HG03196 (cell line): ENCODE measurements at regions not wholly inside any gene's neighbourhood (a gene's known extent, or its start where the extent isn't known, plus 50 kb on each side); places are given as distances from the start of the nearest gene placed in this dataset.
"Not testable (repeated sequence)": the region's sequence is repeated elsewhere in the genome, so short reads cannot be mapped to it uniquely, and the experiment has no call there.

Experiments used
- ATAC-seq: cut with Tn5 transposase; IDR thresholded peaks from one replicate; pipeline ENCODE4 v1.9.1; 2021; ENCODE audit not compliant: unreplicated experiment

DNA sequence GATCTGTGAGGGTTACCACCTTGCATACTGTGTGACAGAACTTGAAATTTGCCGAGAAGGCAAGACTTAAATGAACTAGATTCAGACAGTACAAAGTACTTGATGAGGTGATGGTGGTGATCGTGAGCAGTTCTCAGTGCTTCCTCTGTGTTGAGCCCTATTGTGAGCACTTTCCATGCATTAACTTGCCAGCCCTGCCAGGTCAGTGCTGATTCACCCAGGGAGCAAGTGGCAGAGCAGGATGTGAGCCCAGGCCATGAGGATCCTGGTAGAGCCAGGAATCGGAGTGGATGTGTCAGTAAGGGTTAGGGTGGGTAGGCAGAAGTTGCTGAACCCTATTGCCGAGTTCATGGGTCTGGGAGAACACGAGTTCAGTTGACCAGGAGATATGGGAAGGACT lies 4545.7 kb upstream of the TPTE start:
- ATAC-seq: not testable (repeated sequence)

DNA sequence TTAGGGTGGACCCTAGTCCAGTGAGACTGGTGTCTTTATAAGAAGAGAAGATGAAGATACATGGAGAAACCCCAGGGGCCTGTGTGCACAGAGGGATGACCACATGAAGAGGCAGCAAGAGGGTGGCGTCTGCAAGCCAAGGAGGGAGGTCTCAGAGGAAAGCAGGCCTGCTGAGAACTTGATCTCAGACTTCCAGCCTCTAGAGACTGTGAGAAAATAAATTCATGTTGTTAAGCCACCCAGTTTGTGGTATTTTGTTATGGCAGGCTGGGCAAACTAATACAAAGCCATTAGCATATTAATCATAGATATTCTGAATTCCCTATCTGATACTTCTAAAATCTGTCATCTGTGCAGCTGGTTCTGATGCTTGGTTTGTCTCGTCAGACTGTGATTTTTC lies 4523.8 kb upstream of the TPTE start:
- not testable (repeated sequence) for ATAC-seq

DNA sequence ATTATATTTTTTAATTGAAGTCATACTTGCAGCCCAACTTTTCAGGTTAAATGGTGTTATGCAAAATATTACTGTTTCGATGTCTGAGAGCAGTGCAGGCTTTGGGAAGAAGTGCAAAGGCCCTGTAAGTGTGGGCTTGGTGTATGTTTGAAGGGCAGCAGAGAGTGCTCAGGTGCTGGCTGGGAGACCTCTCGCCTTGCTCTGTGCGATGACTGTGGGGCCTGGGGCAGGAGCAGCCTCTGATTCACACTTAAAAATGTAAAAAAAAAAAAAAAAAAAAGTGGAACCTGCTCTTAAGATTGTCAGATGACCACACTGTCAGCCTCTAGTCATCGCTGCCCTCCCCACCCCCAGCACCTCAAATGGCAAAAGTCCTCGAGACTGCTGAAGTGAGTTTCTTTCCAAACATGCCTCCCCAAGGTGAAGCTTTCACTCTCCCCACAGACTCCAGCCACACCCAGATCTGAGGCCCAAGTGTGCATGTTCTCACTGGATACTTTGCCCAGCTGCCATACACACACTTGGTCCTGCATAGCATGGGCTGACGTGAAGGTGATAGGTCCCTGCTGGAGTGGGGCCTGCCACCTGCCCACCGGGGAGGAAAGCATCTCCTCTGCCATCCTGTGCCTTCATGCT lies 4505.8 kb upstream of the TPTE start:
- not testable (repeated sequence) for ATAC-seq

DNA sequence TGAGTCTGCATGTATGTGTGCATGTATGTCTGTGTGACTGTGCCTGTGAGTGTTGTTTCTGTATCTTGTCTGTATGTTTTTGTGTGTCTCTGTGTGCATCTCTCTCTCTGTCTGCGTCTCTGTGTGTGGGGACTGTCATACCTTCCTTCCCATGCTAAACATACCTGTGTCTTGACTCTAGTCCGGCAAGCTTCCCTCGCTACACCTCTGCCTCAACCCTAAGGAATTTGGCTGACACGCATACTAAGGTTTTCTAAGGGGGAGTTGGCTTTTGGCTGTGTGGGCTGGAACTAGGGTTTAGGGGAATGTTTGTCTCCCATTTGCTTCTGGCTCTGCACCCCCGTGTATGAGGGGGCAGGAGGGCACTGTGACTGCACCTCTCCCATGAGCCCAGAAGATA lies 4500.9 kb upstream of the TPTE start:
- not testable (repeated sequence) for ATAC-seq

DNA sequence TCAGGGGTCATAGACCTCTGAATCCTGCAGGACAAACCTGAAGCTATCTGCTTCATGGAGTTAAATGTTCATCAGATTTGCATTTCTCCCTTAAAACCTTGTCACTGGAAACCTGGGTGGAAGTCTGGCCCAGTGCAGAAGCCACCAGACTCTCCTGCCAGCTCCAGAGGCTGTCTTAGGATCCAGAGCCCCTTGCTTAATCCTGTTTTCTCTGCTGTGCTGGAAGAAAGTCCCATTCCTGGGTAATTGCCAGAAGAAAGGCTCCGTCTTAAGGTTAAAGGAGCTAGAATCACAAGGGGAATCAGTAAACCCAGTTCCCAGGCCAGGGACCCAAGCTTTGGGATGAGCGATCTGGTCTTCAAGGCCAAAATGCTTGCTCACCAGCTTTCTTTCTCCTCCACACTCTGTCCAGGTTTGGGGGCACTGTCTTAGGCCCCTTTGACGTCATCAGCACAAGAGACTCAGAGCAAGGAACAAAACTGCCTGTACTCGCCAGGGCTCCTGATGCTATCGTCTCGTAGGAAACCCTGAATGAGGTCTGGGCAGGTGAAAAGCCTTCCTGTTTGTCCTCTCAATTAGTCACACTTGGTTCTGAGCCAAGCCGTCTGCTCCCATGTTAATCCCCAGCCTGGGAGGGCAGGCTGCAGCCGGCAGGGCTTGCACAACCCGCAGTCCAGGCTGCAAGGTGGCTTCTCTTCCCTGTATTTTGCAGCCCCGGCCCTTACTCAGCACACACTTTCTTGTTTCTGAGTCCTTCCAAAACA lies 4500.2 kb upstream of the TPTE start:
- not testable (repeated sequence) for ATAC-seq

DNA sequence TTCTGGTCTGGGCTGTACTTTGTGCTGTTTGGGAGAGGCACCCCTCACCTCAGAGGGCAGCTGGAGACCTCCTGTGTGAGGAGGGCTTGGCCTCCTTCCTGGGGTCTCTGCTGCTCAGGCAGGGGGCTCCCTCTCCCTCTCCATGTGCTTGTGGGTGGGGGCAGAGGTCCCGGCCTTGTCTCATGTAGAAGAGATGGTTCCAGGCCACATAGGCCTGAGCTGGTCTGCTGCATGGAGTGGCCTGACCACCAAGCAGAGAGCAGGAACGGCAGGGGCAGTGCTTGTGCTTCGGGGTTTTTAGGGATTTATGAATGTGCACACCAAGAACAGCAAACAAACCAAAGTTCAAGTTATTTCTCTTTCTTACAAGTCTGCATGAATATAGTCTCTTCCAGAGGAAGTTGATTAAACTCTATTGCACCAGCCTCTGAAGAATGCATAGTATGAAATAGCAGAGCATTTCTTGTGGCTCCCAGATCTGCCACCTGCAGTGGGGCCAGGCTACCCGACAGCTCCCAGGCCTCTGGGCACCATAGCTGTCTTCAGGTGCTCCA lies 4499.6 kb upstream of the TPTE start:
- ATAC-seq: not testable (repeated sequence)

DNA sequence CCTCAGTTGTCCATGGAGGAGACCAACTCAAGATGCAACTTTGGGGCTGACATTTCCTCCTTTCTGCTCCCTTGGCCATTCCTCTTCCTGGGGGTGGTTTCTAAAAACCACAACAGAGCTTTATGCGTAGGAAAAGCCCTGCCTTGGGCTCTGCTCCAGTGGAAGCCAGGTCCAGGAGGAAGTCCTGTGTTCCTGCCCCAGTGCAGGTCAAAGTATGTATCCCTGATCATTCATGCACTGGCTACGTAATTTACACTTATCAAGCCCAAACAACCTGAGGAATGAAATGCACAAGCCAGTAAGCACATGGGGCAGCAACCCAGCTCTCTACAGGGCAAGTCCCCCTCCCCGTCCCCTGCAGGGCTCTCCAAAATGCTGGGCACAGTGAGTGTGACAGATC lies 4498.1 kb upstream of the TPTE start:
- ATAC-seq: not testable (repeated sequence)

DNA sequence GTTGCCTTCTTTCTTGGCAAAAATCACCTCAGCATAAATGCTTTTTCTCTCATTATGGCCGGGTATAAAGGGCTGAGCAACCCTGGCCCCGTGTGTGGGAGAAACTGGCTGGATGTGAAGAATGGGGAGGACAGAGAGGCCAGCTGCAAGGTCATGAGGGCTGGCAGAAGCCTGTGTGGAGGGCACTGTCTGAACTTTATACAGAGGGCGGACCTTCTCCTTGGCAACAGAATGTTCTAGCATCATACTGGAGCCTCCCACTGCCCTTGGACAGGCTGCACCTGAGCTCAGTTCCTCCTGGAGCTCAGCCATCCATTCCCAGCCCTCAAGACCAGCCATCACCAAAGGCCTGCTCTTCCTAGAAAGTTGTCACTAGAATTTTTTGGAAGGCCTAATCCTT lies 4496.2 kb upstream of the TPTE start:
- ATAC-seq: not testable (repeated sequence)

DNA sequence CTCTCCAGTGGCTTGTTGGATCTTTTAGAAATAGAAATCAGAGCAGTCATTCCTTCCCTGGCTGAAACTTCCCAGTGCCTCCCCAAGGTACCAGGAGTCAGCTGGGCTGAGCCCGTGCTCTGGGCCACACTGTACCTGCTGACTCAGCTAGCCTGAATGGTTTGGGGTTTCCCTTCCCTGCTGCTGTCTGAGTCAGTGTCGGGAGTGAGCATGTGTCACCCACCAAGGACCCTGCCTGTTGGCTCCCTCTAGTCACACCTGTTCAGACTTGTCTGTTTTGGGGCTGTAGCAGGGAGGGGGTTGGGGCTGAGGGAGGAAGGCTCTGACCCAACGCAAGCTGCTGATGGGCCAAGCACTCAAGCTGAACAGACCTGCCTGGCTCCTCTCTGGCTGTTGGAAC lies 4493.9 kb upstream of the TPTE start:
- not testable (repeated sequence) for ATAC-seq

DNA sequence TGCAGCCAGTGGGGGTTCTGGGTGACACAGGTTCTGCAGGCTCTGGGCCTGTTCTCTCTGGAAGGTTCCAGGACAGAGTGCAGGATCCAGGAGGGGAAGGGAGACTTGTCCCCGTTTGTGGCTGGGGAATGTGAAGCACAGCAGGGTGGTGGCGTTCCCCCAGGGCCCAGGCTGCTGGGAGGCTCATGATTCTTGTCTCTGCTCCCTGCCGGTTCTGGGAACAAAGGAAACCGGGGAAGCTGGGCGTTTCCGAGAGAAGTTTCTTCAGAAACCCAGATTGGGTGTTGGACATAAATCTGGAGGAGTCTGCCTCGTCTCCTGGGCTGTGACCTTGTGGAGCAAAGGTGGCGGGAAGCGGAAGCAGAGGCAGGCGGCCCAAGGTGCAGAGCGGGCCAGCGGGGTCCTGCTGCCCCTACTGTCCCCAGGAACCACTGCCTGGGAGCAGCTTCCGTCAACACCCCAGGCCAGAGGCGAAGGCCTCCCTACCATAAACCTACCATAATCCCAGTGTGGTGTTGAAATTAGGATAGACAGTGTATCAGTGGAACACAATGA lies 4487.2 kb upstream of the TPTE start:
- ATAC-seq: not testable (repeated sequence)

DNA sequence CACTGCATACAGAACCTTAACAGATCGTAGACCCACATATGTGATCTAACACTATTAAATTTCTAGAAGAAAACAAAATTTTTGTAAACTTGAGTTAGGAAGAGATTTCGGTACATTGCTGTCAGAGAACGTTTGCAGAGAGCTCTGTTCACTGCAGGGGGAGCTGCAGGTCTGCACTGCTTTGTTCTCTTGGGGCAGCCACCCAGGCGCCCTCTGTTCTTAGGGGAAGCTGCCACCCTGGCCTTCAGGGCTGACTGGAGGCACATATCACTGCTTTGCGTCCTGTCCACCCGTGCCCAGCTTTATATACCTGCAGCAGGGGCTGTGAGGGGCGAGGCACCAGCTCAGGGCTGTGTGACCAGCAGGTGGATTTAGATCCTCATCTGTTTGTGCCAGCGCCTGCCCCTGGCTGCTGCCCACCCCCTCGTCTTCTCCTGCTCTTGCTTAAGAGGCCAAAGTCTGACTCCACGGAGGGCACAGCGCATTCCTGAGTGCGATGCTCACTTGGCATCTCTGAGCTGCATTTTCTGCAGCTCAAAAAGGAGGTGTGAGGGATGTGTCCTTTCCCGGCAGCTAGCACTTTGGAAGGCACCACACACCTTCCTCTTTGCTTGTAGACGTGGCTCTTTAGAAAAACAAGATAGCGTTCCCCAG lies 4486.4 kb upstream of the TPTE start:
- ATAC-seq: not testable (repeated sequence)

DNA sequence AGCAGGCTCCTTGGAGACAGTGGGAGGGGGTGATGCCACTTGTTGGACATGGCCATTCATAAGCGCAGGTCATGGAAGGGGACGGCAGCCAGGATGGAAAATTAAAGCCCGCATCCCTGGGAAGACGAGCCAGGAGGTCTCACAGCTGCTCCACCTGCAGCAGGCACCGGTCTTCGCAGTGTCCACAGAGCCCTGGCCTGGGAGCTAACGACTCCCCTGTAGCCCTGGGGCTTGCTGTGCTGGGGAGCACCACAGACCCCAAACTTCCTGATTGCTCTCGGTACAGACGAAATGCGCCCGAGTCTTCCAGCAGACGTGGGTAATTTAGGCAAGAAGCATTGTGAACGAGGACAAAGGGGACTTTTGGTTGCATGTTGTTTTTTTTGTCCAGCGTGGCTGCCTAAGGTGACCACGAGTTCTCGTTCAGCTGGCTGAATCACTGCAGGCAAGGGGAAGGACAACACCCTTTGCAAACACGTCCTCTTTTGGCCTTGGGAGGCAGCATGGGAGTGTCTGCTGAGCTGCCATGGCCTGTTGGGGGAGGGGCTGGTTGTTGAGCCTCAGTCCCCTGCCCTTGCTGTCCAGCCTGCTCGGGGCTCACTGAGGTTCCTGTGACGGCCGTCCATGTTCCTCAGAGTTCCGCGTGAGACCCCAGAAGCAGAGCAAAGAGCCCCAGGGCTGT lies 4485.8 kb upstream of the TPTE start:
- ATAC-seq: not testable (repeated sequence)

DNA sequence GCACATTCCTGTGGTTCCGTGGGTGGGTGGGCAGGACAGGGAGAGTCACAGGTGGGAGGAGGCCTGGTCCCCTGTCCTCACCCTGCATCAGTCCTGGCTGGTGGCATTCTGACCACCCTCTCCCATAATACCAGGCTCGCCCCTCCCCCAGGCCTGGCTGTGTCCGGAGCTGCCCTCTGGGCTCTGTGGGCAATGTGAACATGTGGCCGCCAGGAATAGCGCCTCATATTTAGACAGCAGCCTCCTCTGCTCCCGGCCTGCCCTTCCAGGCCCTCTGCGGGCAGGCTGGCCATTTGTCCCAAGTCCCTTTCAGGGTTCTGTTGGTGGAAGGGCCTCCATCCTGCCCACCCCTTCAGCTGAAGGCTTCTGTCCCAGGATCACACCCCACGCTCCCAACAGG lies 4482.2 kb upstream of the TPTE start:
- not testable (repeated sequence) for ATAC-seq

DNA sequence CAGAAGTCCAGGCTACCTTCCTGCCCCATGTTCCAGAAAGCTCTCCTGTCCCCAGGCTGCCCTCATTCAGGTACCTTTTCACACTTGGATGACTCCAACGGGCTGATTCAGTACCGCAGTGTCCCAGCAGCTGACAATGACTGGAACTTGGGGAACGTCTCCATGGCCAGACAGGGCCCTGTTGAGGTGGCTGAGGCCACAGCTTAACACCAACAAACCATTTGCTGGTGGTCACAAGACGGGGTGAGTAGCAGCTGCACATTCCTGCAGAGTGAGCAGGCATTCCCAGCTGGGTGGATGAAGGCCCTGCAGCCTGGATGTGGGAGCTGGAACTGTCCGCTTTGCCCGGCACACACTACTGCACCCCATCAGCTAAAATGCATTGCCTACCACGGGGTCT lies 4481.3 kb upstream of the TPTE start:
- not testable (repeated sequence) for ATAC-seq

DNA sequence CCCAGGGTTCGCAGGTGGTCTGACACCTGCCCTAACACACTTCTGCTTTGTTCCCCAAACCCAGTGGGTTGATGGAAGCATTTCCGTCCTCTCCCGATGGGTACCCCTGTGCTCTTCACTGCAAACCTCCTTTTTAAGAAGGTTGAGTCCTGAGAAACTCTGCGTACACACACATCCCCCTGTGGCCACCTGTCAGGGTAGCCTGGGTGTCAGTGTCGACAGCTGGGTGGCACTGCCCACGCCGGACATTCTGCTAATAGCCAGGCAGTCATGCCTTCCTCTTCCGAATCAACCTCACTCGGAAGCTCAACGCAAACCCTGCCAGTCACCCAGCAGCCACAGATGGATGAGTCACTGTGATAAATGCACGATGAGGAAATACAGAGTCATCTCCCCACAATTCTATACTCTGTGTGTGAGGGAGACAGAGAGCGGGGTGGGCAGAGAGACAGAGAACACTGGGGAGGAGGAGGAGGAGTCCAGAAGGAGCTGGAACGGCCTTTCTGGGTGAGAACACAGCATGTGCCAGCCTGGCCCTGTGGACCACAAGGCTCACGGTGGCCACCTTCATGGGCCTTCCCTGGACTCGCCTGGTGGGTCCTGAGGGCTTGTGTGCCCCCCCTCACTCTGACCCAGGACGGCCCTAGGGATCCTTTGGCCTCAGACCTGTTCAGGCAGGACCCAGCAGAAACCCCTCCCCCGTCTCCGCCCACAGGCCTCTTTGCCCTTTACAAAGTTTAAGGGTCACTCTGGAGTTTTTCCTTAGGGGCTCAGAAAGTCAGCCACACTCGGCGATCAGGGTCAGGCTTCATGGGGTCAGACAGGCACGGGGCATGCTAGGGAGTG lies 4477.7 kb upstream of the TPTE start:
- ATAC-seq: not testable (repeated sequence)

DNA sequence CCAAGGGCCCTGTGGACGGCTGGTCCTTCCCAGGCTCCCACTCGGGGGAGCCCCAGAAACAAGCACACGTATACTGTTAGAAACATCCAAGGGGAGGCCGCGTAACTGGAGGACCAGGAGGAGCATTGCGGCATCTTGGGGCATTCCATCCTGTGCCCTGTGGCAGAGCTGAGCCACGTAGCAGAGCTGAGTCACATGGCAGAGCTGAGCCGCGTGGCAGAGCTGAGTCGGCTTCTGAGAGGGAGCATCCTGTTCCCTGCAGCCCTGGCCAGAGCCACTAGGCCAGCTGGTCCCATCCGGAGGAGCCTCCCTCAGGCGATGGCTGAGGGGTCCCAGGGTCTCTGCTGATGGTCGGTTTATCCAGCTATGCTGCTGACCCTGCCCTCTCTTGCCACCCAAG lies 4476.7 kb upstream of the TPTE start:
- not testable (repeated sequence) for ATAC-seq

DNA sequence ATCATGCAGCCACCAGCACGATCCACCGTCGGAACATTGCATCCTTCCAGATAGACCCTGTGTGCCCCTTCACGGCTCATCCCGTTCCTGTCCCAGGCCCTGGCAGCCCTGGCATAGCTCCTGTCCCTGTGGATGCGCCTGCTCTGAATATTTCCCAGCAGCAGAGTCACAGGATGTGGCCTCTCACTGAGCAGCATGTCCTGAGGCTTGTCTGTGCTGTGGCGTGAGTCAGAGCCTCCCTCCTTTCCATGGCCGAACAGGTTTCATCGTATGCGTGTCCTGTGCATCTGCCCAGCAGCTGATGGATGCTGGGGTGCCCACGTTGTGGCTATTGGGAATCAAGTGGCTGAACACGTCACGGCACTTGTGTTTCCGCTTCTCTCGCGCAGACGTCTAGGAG lies 4471.5 kb upstream of the TPTE start:
- not testable (repeated sequence) for ATAC-seq

DNA sequence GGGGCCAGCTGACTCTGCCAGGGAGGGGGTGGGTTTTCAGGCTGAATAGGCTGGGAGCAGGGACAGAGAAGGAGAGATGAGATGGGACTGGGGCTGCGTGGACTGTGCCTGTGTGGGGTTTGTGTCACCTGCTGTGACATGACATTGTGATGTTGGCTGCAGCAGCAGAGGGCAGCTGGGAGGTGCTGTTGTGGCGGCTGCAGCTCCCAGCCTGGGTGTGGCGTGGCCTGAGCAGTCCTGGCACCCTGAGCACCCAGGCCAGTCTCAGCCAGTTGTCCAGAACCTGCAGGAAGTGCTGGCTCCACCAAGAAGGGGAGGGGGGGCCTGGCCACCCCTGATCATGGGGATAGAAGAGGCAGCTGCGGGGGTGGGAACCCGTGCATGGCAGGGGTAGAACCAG lies 4469.3 kb upstream of the TPTE start:
- not testable (repeated sequence) for ATAC-seq

DNA sequence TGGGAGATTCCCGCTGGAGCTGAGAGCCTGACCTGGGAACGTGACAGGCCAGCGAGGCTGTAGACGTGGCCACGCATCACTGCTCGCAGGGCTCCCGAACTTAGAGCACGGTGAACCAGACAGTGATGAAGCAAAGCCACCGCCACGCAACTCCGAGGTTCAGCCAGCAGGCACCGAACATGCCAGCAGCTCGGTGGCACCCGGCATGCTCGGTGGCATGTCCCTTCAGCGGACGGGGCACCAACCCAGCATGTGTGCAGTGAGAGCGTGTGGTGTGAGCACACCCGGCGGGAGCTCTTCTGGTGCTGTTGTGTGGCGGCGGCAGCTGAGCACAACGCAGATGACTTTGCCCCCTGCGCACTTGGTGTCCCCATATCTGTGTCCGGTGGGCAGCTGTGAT lies 4468.2 kb upstream of the TPTE start:
- ATAC-seq: not testable (repeated sequence)

DNA sequence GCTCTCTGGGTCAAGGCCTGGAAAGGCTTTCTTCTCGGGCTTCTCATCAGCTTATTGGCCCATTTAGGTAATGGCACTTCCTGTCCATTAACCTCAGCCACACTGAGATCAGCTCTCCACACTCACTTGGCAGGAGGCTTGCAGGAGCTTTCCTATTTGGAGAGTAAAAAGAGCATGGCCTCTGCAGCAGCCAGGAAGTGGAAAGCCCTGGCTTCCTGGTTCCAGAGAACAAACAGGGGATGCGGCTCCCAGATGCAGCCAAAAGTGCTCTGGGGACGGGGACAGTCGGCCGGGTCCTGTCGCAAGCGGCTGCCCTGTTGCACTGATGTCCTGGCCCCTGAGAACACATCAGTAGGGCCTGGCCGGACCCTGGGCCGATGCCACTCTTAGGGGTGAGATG lies 4462.4 kb upstream of the TPTE start:
- not testable (repeated sequence) for ATAC-seq
